ENCODE measurements at regions not wholly inside any gene's neighbourhood (a gene's known extent, or its start where the extent isn't known, plus 50 kb on each side); places are given as distances from the start of the nearest gene placed in this dataset.

DNA sequence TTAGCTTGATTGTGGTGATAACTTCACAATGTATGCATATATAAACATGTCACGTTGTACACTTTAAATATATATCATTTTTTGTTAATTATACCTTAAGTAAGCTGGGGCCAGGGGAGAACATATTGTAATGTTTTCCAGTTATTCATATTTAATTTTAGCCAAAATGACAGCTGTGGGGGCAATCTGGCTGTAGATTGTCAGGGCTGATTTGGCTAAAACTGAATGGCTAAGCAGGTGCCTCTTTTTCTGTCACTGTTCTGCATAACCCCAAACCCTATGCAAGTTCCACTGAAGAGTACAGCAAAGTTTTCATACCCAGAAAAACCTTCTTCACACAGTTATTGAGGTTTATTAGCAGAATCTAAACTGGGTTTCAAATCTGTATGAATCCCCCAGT lies 318.2 kb downstream of the PTPRC start:
- TF ChIP-seq, protein P1, sequence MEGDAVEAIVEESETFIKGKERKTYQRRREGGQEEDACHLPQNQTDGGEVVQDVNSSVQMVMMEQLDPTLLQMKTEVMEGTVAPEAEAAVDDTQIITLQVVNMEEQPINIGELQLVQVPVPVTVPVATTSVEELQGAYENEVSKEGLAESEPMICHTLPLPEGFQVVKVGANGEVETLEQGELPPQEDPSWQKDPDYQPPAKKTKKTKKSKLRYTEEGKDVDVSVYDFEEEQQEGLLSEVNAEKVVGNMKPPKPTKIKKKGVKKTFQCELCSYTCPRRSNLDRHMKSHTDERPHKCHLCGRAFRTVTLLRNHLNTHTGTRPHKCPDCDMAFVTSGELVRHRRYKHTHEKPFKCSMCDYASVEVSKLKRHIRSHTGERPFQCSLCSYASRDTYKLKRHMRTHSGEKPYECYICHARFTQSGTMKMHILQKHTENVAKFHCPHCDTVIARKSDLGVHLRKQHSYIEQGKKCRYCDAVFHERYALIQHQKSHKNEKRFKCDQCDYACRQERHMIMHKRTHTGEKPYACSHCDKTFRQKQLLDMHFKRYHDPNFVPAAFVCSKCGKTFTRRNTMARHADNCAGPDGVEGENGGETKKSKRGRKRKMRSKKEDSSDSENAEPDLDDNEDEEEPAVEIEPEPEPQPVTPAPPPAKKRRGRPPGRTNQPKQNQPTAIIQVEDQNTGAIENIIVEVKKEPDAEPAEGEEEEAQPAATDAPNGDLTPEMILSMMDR (IDR thresholded peaks at IDR 0.05; ENCODE audit: poor library complexity, severe bottlenecking), result no peak
- TF ChIP-seq TAF1 (IDR thresholded peaks at IDR 0.05; ENCODE audit: low read depth) (no peak), EZH2 (IDR thresholded peaks at IDR 0.05; ENCODE audit: borderline replicate concordance, insufficient read depth, low read length, poor library complexity, severe bottlenecking) (no peak), SMC3 (conservative IDR thresholded peaks at IDR 0.05; ENCODE audit: poor library complexity) (no peak), EP300 (conservative IDR thresholded peaks at IDR 0.05; ENCODE audit: poor library complexity, severe bottlenecking) (no peak), MXI1 (conservative IDR thresholded peaks at IDR 0.05; ENCODE audit: poor library complexity, severe bottlenecking) (no peak)

Measured in neural cell (in vitro differentiated cells).